CD4-positive, alpha-beta memory T cell (primary cell): ENCODE measurements at regions not wholly inside any gene's neighbourhood (a gene's known extent, or its start where the extent isn't known, plus 50 kb on each side); places are given as distances from the start of the nearest gene placed in this dataset.

ENCODE experiments used
- CTCF ChIA-PET: fragments of 350-600 bp; sonication (Branson Sonifier 250); formaldehyde crosslinking; loops from one replicate; lab custom pipeline; 2021; ENCODE audit warnings: inconsistent platforms; ENCODE audit not compliant: partially characterized antibody; lab: Charles Lee
- POLR2A ChIA-PET: fragments of 350-600 bp; sonication (Branson Sonifier 250); formaldehyde crosslinking; loops from one replicate; lab custom pipeline; 2021; ENCODE audit not compliant: partially characterized antibody; lab: Charles Lee
- DNase-seq, 5 donors: peaks; one replicate each; pipeline versions ENCODE4 v3.0.0 to v3.0.0-alpha.2; 2020 to 2022; ENCODE audit warnings: mixed read lengths in 1 of 5
- H3K27ac ChIP-seq: one replicate; pipeline ENCODE4 v1.7.0; 2013; ENCODE audit warnings: low read depth, low read length
- H3K27me3 ChIP-seq: 2 replicates; pipeline ENCODE4 v1.7.0; 2013; ENCODE audit warnings: mild to moderate bottlenecking, low read length, moderate library complexity; ENCODE audit not compliant: insufficient read depth
- H3K36me3 ChIP-seq: 2 replicates; pipeline ENCODE4 v1.7.0; 2013; ENCODE audit warnings: mild to moderate bottlenecking, low read length, moderate library complexity; ENCODE audit not compliant: insufficient read depth
- H3K4me1 ChIP-seq: 2 replicates; pipeline ENCODE4 v1.7.0; 2013; ENCODE audit warnings: mild to moderate bottlenecking, low read length, moderate library complexity; ENCODE audit not compliant: insufficient read depth
- H3K4me3 ChIP-seq, 2 donors: one replicate each; pipeline ENCODE4 v1.7.0; 2013; ENCODE audit warnings: low read length in 2 of 2, mild to moderate bottlenecking in 1 of 2
- H3K9me3 ChIP-seq, 2 donors: one replicate each; pipeline ENCODE4 v1.7.0; 2013; ENCODE audit warnings: low read length in 2 of 2, control low read depth in 1 of 2; ENCODE audit not compliant: control insufficient read depth in 1 of 2
- H3K27ac Mint-ChIP-seq, 7 donors: one replicate each; pipeline ENCODE4 v1.8.0; 2020 to 2021; ENCODE audit warnings: mixed read lengths in 7 of 7, mild to moderate bottlenecking in 6 of 7, inconsistent platforms in 3 of 7, moderate library complexity in 3 of 7
- H3K27me3 Mint-ChIP-seq, 2 donors: one replicate each; pipeline ENCODE4 v1.8.0; 2020 to 2021; ENCODE audit warnings: mixed read lengths in 2 of 2
- H3K36me3 Mint-ChIP-seq, 2 donors: one replicate each; pipeline ENCODE4 v1.8.0; 2020 to 2021; ENCODE audit warnings: mixed read lengths in 2 of 2, inconsistent platforms in 1 of 2, mild to moderate bottlenecking in 1 of 2
- H3K4me1 Mint-ChIP-seq, 4 donors: one replicate each; pipeline ENCODE4 v1.8.0; 2020 to 2021; ENCODE audit warnings: mixed read lengths in 4 of 4, mild to moderate bottlenecking in 1 of 4
- H3K4me3 Mint-ChIP-seq, 8 donors: one replicate each; pipeline ENCODE4 v1.8.0; 2020 to 2021; ENCODE audit warnings: mixed read lengths in 8 of 8, mild to moderate bottlenecking in 7 of 8, moderate library complexity in 6 of 8, inconsistent platforms in 3 of 8
- H3K9me3 Mint-ChIP-seq, 8 donors: one replicate each; pipeline ENCODE4 v1.8.0; 2020 to 2021; ENCODE audit warnings: mixed read lengths in 8 of 8, mild to moderate bottlenecking in 5 of 8, inconsistent platforms in 3 of 8, moderate library complexity in 1 of 8
- intact Hi-C: fragments of 100-400 bp; cut with micrococcal nuclease; formaldehyde crosslinking; loops from one replicate; pipeline ENCODE4 v1.15.1; 2023

GRCh38 chr2:30046979-30047378 lies 99.8 kb upstream of the YPEL5 start:
- H3K27ac ChIP-seq: no peak overlapping the region
- no peaks in the 10 kb centered on the region for H3K4me1 ChIP-seq
- no peaks in the 10 kb centered on the region for H3K9me3 ChIP-seq
- H3K27me3 Mint-ChIP-seq: peaks cover 7 to 28% of the 10 kb centered on the region in 2 donors
- DNase-seq: no peak
- CTCF ChIA-PET: no interaction called here
- POLR2A ChIA-PET: no interaction called here
- intact Hi-C loops: no loop called here
- H3K27me3 ChIP-seq: no peaks in the 10 kb centered on the region
- H3K27ac Mint-ChIP-seq: no peak overlapping the region
- no peak overlapping the region for H3K4me3 ChIP-seq
- H3K4me1 Mint-ChIP-seq: no peaks in the 10 kb centered on the region
- H3K4me3 Mint-ChIP-seq: no peak overlapping the region
- H3K36me3 ChIP-seq: no peaks in the 10 kb centered on the region
- H3K36me3 Mint-ChIP-seq: no peaks in the 10 kb centered on the region
- peaks cover 0 to 2% (median 0%) of the 10 kb centered on the region in 8 donors for H3K9me3 Mint-ChIP-seq

GRCh38 chr2:30048636-30049175 lies 98.1 kb upstream of the YPEL5 start:
- no peak for DNase-seq
- CTCF ChIA-PET: no interaction called here
- no peak overlapping the region for H3K4me3 ChIP-seq

GRCh38 chr2:30055548-30055947 lies 91.3 kb upstream of the YPEL5 start:
- CTCF ChIA-PET: no interaction called here
- no peaks in the 10 kb centered on the region for H3K9me3 ChIP-seq
- H3K4me3 ChIP-seq: no peak overlapping the region
- DNase-seq: no peak
- Mint-ChIP-seq H3K36me3 (no peaks in the 10 kb centered on the region), H3K9me3 (peaks cover 0 to 1% (median 0%) of the 10 kb centered on the region in 8 donors), H3K27ac (no peak overlapping the region), H3K4me1 (no peaks in the 10 kb centered on the region), H3K27me3 (peaks cover 14 to 38% of the 10 kb centered on the region in 2 donors), H3K4me3 (no peak overlapping the region)
- intact Hi-C loops: no loop called here
- POLR2A ChIA-PET: no interaction called here
- no peak overlapping the region for H3K27ac ChIP-seq
- peaks cover 5% of the 10 kb centered on the region for H3K27me3 ChIP-seq
- no peaks in the 10 kb centered on the region for H3K4me1 ChIP-seq
- H3K36me3 ChIP-seq: no peaks in the 10 kb centered on the region

More at GRCh38 chr2:30048636-30049175, 98.1 kb upstream of the YPEL5 start:
- POLR2A ChIA-PET: no interaction called here
- Histone ChIP-seq H3K9me3 (no peaks in the 10 kb centered on the region), H3K27ac (no peak overlapping the region), H3K36me3 (no peaks in the 10 kb centered on the region), H3K4me1 (no peaks in the 10 kb centered on the region), H3K27me3 (no peaks in the 10 kb centered on the region)
- Mint-ChIP-seq H3K27ac (no peak overlapping the region), H3K4me1 (no peaks in the 10 kb centered on the region), H3K36me3 (no peaks in the 10 kb centered on the region), H3K27me3 (peaks cover 13 to 38% of the 10 kb centered on the region in 2 donors), H3K9me3 (peaks cover 0 to 2% (median 0%) of the 10 kb centered on the region in 8 donors), H3K4me3 (no peak overlapping the region)
- intact Hi-C loops: no loop called here

GRCh38 chr2:30060562-30060961 lies 86.2 kb upstream of the YPEL5 start:
- no peak overlapping the region for H3K27ac ChIP-seq
- no peaks in the 10 kb centered on the region for H3K36me3 ChIP-seq
- CTCF ChIA-PET: no interaction called here
- peaks cover 5% of the 10 kb centered on the region for H3K27me3 ChIP-seq
- peaks cover 0 to 6% of the 10 kb centered on the region in 2 donors for H3K36me3 Mint-ChIP-seq
- no peak overlapping the region for H3K4me3 ChIP-seq
- H3K4me1 Mint-ChIP-seq: no peaks in the 10 kb centered on the region
- no peaks in the 10 kb centered on the region for H3K9me3 ChIP-seq
- peaks cover 3 to 37% (median 29%) of the 10 kb centered on the region in 8 donors for H3K9me3 Mint-ChIP-seq
- peaks cover 14 to 23% of the 10 kb centered on the region in 2 donors for H3K27me3 Mint-ChIP-seq
- POLR2A ChIA-PET: no interaction called here
- no peak overlapping the region for H3K4me3 Mint-ChIP-seq
- intact Hi-C loops: no loop called here
- no peak overlapping the region for H3K27ac Mint-ChIP-seq
- DNase-seq: no peak
- H3K4me1 ChIP-seq: no peaks in the 10 kb centered on the region

GRCh38 chr2:30068067-30068466 lies 78.7 kb upstream of the YPEL5 start:
- H3K36me3 Mint-ChIP-seq: peaks cover 0 to 6% of the 10 kb centered on the region in 2 donors
- POLR2A ChIA-PET: no interaction called here
- Histone ChIP-seq H3K4me1 (no peaks in the 10 kb centered on the region), H3K27ac (no peak overlapping the region), H3K4me3 (no peak overlapping the region), H3K36me3 (no peaks in the 10 kb centered on the region), H3K27me3 (no peaks in the 10 kb centered on the region), H3K9me3 (no peaks in the 10 kb centered on the region)
- peaks cover 16 to 27% of the 10 kb centered on the region in 2 donors for H3K27me3 Mint-ChIP-seq
- intact Hi-C loops: no loop called here
- CTCF ChIA-PET: interaction anchor here (0.8 to 1.0 kb wide), 3 partner anchors 11 to 643 kb away, joined by 3 to 4 read pairs (median 3); no protein-coding TSS in a partner anchor
- no peak for DNase-seq
- no peaks in the 10 kb centered on the region for H3K4me1 Mint-ChIP-seq
- no peak overlapping the region for H3K4me3 Mint-ChIP-seq
- H3K27ac Mint-ChIP-seq: no peak overlapping the region
- peaks cover 1 to 38% (median 23%) of the 10 kb centered on the region in 8 donors for H3K9me3 Mint-ChIP-seq

- intact Hi-C loops: loop anchor here (1.0 to 5.0 kb wide), 3 partner anchors 149 to 1252 kb away; no protein-coding TSS in a partner anchor
- POLR2A ChIA-PET: no interaction called here
- Mint-ChIP-seq H3K4me3 (peak overlapping the region in 1 of 8 donors; percentile 21), H3K4me1 (no peaks in the 10 kb centered on the region), H3K27me3 (peaks cover 31 to 32% of the 10 kb centered on the region in 2 donors), H3K27ac (no peak overlapping the region), H3K36me3 (no peaks in the 10 kb centered on the region), H3K9me3 (no peaks in the 10 kb centered on the region)
- Histone ChIP-seq H3K27ac (no peak overlapping the region), H3K4me1 (no peaks in the 10 kb centered on the region), H3K9me3 (no peaks in the 10 kb centered on the region), H3K4me3 (no peak overlapping the region), H3K27me3 (no peaks in the 10 kb centered on the region), H3K36me3 (no peaks in the 10 kb centered on the region)
- CTCF ChIA-PET: interaction anchor here (0.7 to 3.4 kb wide), 7 partner anchors 10 to 153 kb away, joined by 3 to 21 read pairs (median 3); partner anchors contain the start of gene ALK
- DNase-seq: peak; percentile 42 to 64 (median 45)
These were observed 74.5 kb upstream of the YPEL5 start for GRCh38 chr2:30072250-30072842.

GRCh38 chr2:30073523-30073922 lies 73.3 kb upstream of the YPEL5 start:
- no peak overlapping the region for H3K27ac Mint-ChIP-seq
- no peaks in the 10 kb centered on the region for H3K36me3 ChIP-seq
- CTCF ChIA-PET: interaction anchor here (0.9 to 3.4 kb wide), 2 partner anchors 10 to 17 kb away, joined by 3 to 11 read pairs; no protein-coding TSS in a partner anchor

More at GRCh38 chr2:30073523-30073922, 73.3 kb upstream of the YPEL5 start:
- no peaks in the 10 kb centered on the region for H3K9me3 ChIP-seq
- intact Hi-C loops: loop anchor here (2.0 to 5.0 kb wide), 2 partner anchors 766 to 1253 kb away; no protein-coding TSS in a partner anchor
- no peak for DNase-seq
- H3K4me1 ChIP-seq: no peaks in the 10 kb centered on the region
- H3K4me3 ChIP-seq: no peak overlapping the region
- Mint-ChIP-seq H3K9me3 (no peaks in the 10 kb centered on the region), H3K4me1 (no peaks in the 10 kb centered on the region), H3K27me3 (peaks cover 31 to 32% of the 10 kb centered on the region in 2 donors), H3K4me3 (no peak overlapping the region), H3K36me3 (no peaks in the 10 kb centered on the region)
- H3K27ac ChIP-seq: no peak overlapping the region
- POLR2A ChIA-PET: no interaction called here
- H3K27me3 ChIP-seq: no peaks in the 10 kb centered on the region
